HL-60/S4 treated with phorbol 12-myristate 13-acetate at 8.2 ng/mL for 4 days and 3 days (cell line): ENCODE measurements at regions not wholly inside any gene's neighbourhood (a gene's known extent, or its start where the extent isn't known, plus 50 kb on each side); places are given as distances from the start of the nearest gene placed in this dataset.

Source experiments
- in situ Hi-C: fragments of 300-500 bp; cut with MboI; formaldehyde crosslinking; loops from 2 replicates; pipeline ENCODE4 v1.15.0; 2022; ENCODE audit warnings: low sequenced_read_pairs

DNA sequence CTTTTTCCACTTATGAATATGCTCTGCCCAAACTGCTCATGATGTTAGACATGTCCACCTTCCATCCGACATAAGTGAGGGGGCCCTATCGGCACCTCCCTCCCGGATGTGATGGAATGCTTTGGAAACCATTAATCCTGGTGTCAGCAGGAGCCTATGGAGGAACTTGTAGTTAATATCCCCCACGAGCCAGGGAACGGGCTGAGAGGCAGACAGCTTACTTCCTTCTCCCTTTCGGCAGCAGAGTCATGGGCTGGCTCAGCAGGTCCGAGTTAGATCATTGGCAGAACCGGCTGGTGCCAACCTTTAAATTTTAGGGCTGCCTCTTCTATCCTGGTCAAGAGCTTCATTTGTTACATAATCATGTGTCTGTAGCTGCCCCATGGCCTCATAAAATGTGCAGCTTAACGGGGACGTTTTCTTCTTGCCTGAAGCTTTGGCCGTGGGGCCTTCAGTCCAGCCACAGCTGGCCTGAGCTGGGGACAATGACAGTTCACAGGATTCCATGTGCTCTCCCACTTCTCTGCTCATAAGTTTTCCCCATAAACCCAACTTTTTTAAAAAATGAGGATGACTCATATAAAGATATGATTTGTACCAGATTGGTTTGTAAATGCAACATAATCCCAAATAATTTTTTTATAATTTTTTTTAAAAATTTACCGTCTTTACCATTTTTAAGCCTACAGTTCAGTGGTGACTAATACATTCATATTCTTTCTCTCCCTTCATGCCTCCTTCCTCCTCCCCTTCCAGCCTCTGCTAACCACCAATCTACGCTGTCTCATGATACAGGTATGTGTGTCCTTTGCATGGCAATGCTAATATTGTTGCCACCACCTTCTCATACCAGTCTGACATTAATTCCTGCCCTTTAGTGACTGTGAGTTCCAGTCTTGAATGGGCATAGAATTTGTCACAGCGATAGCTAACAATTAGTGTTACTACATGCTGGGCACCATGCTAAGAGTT lies 62.2 kb upstream of the RGMA start:
- in situ Hi-C loops = no loop called here

DNA sequence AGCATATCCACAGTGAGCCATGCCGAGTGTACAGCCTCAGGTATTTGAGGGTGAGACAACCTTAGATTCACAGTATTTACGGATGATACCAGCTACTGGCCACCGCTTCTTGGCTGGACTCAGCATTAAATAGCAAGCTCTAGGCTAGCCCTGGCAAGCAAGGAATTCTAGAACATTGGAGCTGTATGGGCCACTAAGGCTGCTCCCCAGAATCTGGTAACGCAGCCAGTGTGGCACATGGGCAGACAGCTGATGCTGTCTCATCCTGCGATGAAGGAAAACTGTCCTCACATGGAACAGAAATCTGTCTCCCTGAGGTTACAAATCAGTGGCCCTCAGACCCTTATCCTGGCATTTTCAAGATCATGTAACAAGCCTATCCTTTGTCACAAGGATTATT lies 57.6 kb upstream of the RGMA start:
- in situ Hi-C loops = no loop called here

- in situ Hi-C loops = no loop called here
Observed at GRCh38 chr15:93146196-93146595, 57.2 kb upstream of the RGMA start.

DNA sequence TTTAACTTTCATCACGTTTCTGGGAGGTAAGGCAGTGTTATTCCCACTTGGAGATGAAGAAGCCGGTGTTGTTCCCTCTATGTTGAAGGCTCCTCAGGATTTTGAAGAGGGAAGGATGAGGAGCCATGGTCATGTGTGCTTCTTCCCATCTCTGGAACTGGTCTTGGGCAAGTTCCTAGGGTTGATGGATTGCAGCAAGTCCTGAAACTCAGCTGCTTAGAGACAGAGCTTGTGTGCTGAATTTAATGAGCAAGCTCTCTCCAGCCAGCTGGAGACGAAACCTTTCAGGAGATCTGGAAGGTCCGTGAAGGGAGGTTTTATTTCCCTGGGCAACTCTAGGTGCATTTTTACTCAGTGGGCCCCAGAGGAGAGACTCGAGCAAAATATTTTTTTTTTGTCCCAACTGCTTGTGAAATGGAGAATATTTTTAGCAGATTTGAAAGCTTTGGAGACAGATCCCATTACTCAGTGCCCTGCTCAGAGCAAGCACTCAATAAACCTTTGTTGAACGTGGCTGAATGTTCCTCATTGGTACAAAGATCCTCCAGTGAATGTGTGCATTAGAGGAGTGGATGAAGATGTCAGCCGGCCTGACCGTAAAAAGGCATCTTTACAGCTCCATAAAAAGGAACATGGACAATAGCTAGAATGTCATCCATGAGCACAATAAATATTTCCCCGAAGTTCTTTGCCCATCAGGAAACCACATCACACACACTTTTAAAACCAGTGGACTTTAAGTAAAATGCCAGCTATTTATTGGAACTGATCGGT lies 55.6 kb upstream of the RGMA start:
- in situ Hi-C loops = no loop called here

DNA sequence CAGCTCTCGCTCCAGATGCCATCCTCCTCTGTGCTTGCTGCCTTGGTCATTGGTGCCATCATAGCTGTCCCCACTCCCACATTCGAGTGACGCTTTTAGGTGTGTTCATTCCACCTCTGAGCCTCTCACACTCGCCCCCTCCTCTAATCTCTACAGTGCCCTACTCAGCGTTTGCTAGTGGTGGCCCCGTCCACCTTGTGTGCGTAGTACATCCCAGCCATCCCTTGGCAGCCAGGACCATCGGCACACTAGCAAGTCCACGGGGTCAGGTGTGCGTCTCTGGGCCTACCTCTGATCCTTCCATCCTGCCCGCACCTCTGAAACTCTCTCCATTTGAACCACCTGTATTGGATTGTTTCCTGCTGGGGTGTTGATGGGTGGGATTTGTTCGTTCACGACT lies 54.2 kb upstream of the RGMA start:
- in situ Hi-C loops = no loop called here

GRCh38 chr15:93141371-93141794 lies 52.4 kb upstream of the RGMA start:
- in situ Hi-C loops = no loop called here

DNA sequence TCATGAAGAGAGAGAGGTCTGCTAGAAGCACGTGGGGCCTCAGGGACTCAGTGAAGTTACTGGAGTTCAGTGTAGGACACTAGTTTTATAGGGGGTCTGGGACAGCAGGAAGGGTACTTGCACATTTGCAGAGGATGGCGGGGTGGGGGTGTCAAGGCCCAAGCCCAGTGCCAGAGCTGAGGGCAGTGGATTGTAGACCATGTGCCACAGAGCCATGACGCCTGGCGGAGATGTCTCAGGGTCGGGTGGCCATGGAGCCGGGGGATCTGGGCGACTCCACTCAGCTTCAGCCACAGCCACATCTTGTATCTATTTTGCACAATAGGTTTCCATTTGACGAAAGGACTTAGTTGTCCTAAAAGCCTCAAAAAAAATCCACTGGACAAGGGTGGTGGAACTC lies 50.4 kb upstream of the RGMA start:
- in situ Hi-C loops = no loop called here

DNA sequence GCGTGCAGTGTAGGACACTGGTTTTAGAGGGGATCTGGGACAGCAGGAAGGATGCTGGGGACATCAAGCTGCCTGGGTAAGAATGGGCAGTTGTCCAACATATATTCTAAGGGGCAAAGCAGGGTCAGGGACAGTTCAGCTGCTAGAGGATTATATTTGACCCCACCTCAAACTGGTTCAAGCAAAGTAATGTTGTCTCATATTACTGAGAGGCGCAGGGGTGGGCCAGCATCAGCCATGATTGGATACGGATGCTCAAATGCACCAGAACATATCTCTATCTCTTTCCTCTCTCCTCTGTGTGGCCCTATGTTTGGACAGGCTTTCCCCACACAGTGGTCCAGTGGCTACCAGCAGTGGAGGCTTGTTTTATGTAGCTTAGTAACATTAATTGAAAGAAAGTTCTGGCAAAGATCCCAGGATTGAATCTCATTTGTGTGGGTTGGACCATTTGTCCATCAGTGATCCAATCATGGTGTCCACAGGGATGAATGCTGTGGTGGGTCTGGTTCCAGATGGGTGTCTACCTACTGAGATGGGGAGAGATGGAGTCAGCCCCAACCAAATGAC lies 49.8 kb upstream of the RGMA start:
- in situ Hi-C loops = no loop called here
